ENCODE measurements at regions not wholly inside any gene's neighbourhood (a gene's known extent, or its start where the extent isn't known, plus 50 kb on each side); places are given as distances from the start of the nearest gene placed in this dataset.

DNA sequence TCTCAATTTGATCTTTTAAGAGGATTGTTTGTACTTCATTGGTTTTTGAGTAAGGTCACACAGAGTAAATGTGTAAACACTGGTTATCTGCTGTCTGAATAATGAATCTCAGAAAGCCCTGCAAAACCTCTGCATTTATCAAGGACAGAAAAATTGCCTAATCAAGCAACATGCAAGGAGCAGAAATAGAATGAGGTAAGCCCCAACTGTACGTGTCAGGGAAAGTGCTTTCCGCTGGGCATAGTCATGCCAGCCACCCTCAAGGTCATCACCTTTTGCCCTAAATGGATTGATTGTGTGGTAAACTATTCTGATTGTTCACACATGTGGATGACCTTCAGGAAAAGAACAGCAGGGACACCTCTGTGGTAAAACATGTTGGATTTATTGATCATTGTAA is 376.9 kb upstream of the KCNN2 start:
- Histone ChIP-seq H3K36me3 (replicated peaks; ENCODE audit: low read depth, low read length) (no peaks in the 10 kb centered on the region), H3K9me3 (ENCODE audit: insufficient read depth, low read length) (no peaks in the 10 kb centered on the region), H3K4me1 (ENCODE audit: low read length) (no peaks in the 10 kb centered on the region), H3K27me3 (ENCODE audit: low read depth, low read length) (no peaks in the 10 kb centered on the region), H3K27ac (ENCODE audit: low read length) (no peak overlapping the region), H3K4me2 (ENCODE audit: low read length) (no peak overlapping the region), H3K9ac (ENCODE audit: low read length) (no peak overlapping the region), H2AFZ (ENCODE audit: low read depth, low read length) (no peak overlapping the region), H3K79me2 (ENCODE audit: low read length) (no peaks in the 10 kb centered on the region), H3K4me3 (ENCODE audit: low read length) (no peak overlapping the region), H4K20me1 (ENCODE audit: insufficient read depth, low read length) (no peaks in the 10 kb centered on the region)
- no peak for TF ChIP-seq EZH2phosphoT487 (IDR thresholded peaks at IDR 0.05; ENCODE audit: low read depth)
- TF ChIP-seq, protein P1, sequence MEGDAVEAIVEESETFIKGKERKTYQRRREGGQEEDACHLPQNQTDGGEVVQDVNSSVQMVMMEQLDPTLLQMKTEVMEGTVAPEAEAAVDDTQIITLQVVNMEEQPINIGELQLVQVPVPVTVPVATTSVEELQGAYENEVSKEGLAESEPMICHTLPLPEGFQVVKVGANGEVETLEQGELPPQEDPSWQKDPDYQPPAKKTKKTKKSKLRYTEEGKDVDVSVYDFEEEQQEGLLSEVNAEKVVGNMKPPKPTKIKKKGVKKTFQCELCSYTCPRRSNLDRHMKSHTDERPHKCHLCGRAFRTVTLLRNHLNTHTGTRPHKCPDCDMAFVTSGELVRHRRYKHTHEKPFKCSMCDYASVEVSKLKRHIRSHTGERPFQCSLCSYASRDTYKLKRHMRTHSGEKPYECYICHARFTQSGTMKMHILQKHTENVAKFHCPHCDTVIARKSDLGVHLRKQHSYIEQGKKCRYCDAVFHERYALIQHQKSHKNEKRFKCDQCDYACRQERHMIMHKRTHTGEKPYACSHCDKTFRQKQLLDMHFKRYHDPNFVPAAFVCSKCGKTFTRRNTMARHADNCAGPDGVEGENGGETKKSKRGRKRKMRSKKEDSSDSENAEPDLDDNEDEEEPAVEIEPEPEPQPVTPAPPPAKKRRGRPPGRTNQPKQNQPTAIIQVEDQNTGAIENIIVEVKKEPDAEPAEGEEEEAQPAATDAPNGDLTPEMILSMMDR (IDR thresholded peaks at IDR 0.05; ENCODE audit: low read depth, low read length), result no peak

DNA sequence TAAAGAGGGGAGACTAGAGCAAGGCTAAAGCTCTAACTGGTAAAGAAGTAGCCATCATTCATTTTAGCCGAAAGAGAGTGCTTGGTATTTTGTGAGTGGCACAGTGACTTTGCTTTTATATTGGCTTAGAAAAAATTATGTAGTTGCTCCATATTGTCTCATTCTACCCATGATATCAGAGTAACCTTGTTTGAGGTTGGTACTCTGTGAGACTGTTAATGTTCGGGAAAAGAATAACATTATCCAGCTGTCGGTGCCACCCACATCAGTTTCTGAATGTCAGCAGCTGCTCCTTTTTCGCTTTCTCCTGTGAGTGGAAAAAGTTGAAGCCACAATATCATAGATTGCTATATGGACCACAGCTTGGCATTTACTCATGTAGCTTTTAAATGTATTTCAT is 376.4 kb upstream of the KCNN2 start:
- H3K4me2 ChIP-seq (ENCODE audit: low read length), result no peak overlapping the region
- no peaks in the 10 kb centered on the region for H3K36me3 ChIP-seq (replicated peaks; ENCODE audit: low read depth, low read length)
- TF ChIP-seq, protein P1 (IDR thresholded peaks at IDR 0.05; ENCODE audit: low read depth, low read length), result no peak
- TF ChIP-seq EZH2phosphoT487 (IDR thresholded peaks at IDR 0.05; ENCODE audit: low read depth), result no peak
- H3K79me2 ChIP-seq (ENCODE audit: low read length), result no peaks in the 10 kb centered on the region
- no peaks in the 10 kb centered on the region for H3K9me3 ChIP-seq (ENCODE audit: insufficient read depth, low read length)
- H2AFZ ChIP-seq (ENCODE audit: low read depth, low read length), result no peak overlapping the region
- no peaks in the 10 kb centered on the region for H3K27me3 ChIP-seq (ENCODE audit: low read depth, low read length)
- H3K4me3 ChIP-seq (ENCODE audit: low read length), result no peak overlapping the region
- H3K27ac ChIP-seq (ENCODE audit: low read length), result no peak overlapping the region
- H3K4me1 ChIP-seq (ENCODE audit: low read length), result no peaks in the 10 kb centered on the region
- H3K9ac ChIP-seq (ENCODE audit: low read length), result no peak overlapping the region
- H4K20me1 ChIP-seq (ENCODE audit: insufficient read depth, low read length), result no peaks in the 10 kb centered on the region

DNA sequence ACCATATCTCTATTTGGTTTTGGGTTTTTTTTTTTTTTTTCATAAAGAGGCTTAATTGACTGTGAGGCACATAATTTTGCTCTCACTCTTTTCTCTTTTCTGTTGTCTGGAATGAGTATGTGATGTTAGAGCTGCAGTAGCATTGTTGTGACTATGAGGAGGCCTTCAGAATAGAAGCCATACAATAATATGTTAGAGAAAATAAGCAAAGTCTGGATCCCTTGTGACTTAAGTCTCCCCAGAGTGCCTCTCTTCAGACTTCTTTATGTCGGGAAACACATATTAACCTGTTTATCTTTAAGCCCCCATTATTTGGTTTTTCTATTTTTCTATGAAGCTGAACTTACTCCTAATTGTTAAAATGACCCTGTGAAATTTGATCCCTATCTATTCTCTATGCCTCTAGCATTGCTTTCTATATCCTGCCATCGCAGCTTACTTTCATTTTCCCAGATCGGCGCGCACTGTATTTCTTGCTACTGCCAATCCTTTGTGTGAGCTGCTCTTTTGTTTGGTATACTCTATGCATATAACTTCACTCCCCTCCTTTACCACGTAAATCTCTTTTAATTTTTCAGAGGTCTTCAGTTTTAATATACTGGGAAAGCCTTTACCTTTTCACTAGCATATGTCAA is 372.5 kb upstream of the KCNN2 start:
- H3K79me2 ChIP-seq (ENCODE audit: low read length), result no peaks in the 10 kb centered on the region
- H3K9ac ChIP-seq (ENCODE audit: low read length), result no peak overlapping the region
- no peaks in the 10 kb centered on the region for H4K20me1 ChIP-seq (ENCODE audit: insufficient read depth, low read length)
- H3K4me2 ChIP-seq (ENCODE audit: low read length), result no peak overlapping the region
- H3K4me3 ChIP-seq (ENCODE audit: low read length), result no peak overlapping the region
- H3K4me1 ChIP-seq (ENCODE audit: low read length), result no peaks in the 10 kb centered on the region
- no peaks in the 10 kb centered on the region for H3K36me3 ChIP-seq (replicated peaks; ENCODE audit: low read depth, low read length)
- no peaks in the 10 kb centered on the region for H3K9me3 ChIP-seq (ENCODE audit: insufficient read depth, low read length)
- no peaks in the 10 kb centered on the region for H3K27me3 ChIP-seq (ENCODE audit: low read depth, low read length)
- no peak overlapping the region for H2AFZ ChIP-seq (ENCODE audit: low read depth, low read length)
- H3K27ac ChIP-seq (ENCODE audit: low read length), result no peak overlapping the region
- TF ChIP-seq, protein P1 (IDR thresholded peaks at IDR 0.05; ENCODE audit: low read depth, low read length), result no peak
- TF ChIP-seq EZH2phosphoT487 (IDR thresholded peaks at IDR 0.05; ENCODE audit: low read depth), result no peak

DNA sequence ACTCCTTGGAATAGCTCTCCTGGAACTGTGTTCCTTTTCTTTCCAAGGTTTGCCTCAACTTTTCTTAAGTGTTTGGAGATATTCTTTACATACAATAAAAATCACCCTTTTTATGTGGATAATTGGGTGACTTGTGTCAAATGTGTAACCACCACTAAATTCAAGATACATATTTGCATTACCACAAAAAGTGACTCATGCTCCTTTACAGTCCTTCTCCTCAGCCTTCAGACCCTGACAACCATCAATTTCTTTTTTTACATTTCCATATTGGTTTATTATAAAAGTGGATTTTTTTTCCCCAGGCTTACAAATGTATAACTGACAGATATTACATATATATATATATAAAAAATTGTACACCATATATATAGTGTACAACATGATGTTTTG is 372.0 kb upstream of the KCNN2 start:
- no peak overlapping the region for H3K4me3 ChIP-seq (ENCODE audit: low read length)
- H3K9ac ChIP-seq (ENCODE audit: low read length), result no peak overlapping the region
- no peak overlapping the region for H3K4me2 ChIP-seq (ENCODE audit: low read length)
- no peaks in the 10 kb centered on the region for H3K27me3 ChIP-seq (ENCODE audit: low read depth, low read length)
- H3K9me3 ChIP-seq (ENCODE audit: insufficient read depth, low read length), result no peaks in the 10 kb centered on the region
- no peaks in the 10 kb centered on the region for H3K36me3 ChIP-seq (replicated peaks; ENCODE audit: low read depth, low read length)
- H3K79me2 ChIP-seq (ENCODE audit: low read length), result no peaks in the 10 kb centered on the region
- no peaks in the 10 kb centered on the region for H4K20me1 ChIP-seq (ENCODE audit: insufficient read depth, low read length)
- H2AFZ ChIP-seq (ENCODE audit: low read depth, low read length), result no peak overlapping the region
- no peaks in the 10 kb centered on the region for H3K4me1 ChIP-seq (ENCODE audit: low read length)
- H3K27ac ChIP-seq (ENCODE audit: low read length), result no peak overlapping the region
- no peak for TF ChIP-seq EZH2phosphoT487 (IDR thresholded peaks at IDR 0.05; ENCODE audit: low read depth)
- TF ChIP-seq, protein P1 (IDR thresholded peaks at IDR 0.05; ENCODE audit: low read depth, low read length), result no peak
